Loucy (cell line): ENCODE measurements at regions not wholly inside any gene's neighbourhood (a gene's known extent, or its start where the extent isn't known, plus 50 kb on each side); places are given as distances from the start of the nearest gene placed in this dataset.

Experiments used
- H2AFZ ChIP-seq: fragments of 200-600 bp; sonication (generic); 2 replicates; pipeline ENCODE4 v1.6.0; 2016; ENCODE audit warnings: antibody characterized with exemption, mild to moderate bottlenecking, low read length, moderate library complexity
- H3F3A ChIP-seq: fragments of 200-600 bp; 2 replicates; pipeline ENCODE4 v1.6.0; 2016; ENCODE audit warnings: antibody characterized with exemption, low read depth, mild to moderate bottlenecking
- H3K27me3 ChIP-seq: fragments of 200-600 bp; sonication (generic); 2 replicates; pipeline ENCODE4 v1.6.1; 2014; ENCODE audit warnings: low read length, mild to moderate bottlenecking; ENCODE audit not compliant: insufficient read depth, poor library complexity, severe bottlenecking
- H3K36me3 ChIP-seq: fragments of 200-600 bp; sonication (generic); 2 replicates; pipeline ENCODE4 v1.6.1; 2016; ENCODE audit warnings: low read length; ENCODE audit not compliant: insufficient read depth
- H3K4me1 ChIP-seq: fragments of 200-600 bp; sonication (generic); 2 replicates; pipeline ENCODE4 v1.5.1; 2014; ENCODE audit warnings: low read length, mild to moderate bottlenecking; ENCODE audit not compliant: insufficient read depth, poor library complexity, severe bottlenecking
- H3K4me2 ChIP-seq: fragments of 200-600 bp; sonication (generic); 2 replicates; pipeline ENCODE4 v1.6.0; 2014; ENCODE audit warnings: antibody characterized with exemption, low read length, low read depth, mild to moderate bottlenecking; ENCODE audit not compliant: poor library complexity, severe bottlenecking
- H3K4me3 ChIP-seq: fragments of 200-600 bp; sonication (generic); 2 replicates; pipeline ENCODE4 v1.5.1; 2014; ENCODE audit warnings: low read length, mild to moderate bottlenecking, mixed read lengths; ENCODE audit not compliant: poor library complexity, severe bottlenecking
- H3K79me2 ChIP-seq: fragments of 200-600 bp; sonication (generic); 2 replicates; pipeline ENCODE4 v1.6.1; 2014; ENCODE audit warnings: low read length; ENCODE audit not compliant: insufficient read depth
- H3K9ac ChIP-seq: fragments of 200-600 bp; sonication (generic); 2 replicates; pipeline ENCODE4 v1.6.0; 2014; ENCODE audit warnings: mild to moderate bottlenecking, low read depth, low read length, moderate library complexity; ENCODE audit not compliant: poor library complexity, severe bottlenecking
- H3K9me2 ChIP-seq: fragments of 200-600 bp; sonication (generic); replicated peaks from 2 replicates; pipeline ENCODE4 v1.6.1; 2016; ENCODE audit warnings: low read depth, low read length, mixed read lengths
- H3K9me3 ChIP-seq: fragments of 200-600 bp; sonication (generic); 2 replicates; pipeline ENCODE4 v1.6.1; 2014; ENCODE audit warnings: mild to moderate bottlenecking, antibody characterized with exemption, low read length, low read depth; ENCODE audit not compliant: insufficient read depth
- H4K20me1 ChIP-seq: fragments of 200-600 bp; sonication (generic); 2 replicates; pipeline ENCODE4 v1.6.0; 2014; ENCODE audit warnings: antibody characterized with exemption, low read length, mild to moderate bottlenecking; ENCODE audit not compliant: insufficient read depth, poor library complexity, severe bottlenecking
- CTCF ChIP-seq: fragments of 200-600 bp; sonication (generic); conservative IDR thresholded peaks from 2 replicates; pipeline ENCODE4 v1.5.1; 2014; ENCODE audit warnings: mild to moderate bottlenecking, antibody characterized with exemption, low read length
- EZH2phosphoT487 ChIP-seq: fragments of 200-600 bp; IDR thresholded peaks from 2 replicates; pipeline ENCODE4 v1.6.1; 2018; ENCODE audit warnings: antibody characterized with exemption, mild to moderate bottlenecking, moderate library complexity, borderline replicate concordance

GRCh38 chr17:77771998-77772397 is 186.5 kb upstream of the TNRC6C start:
- H3K4me3 ChIP-seq = no peak overlapping the region
- H3F3A ChIP-seq = no peaks in the 10 kb centered on the region
- no peaks in the 10 kb centered on the region for H3K27me3 ChIP-seq
- H3K9me2 ChIP-seq = no peaks in the 10 kb centered on the region
- no peak overlapping the region for H2AFZ ChIP-seq
- no peak overlapping the region for H3K4me2 ChIP-seq
- no peak overlapping the region for H3K9ac ChIP-seq
- H4K20me1 ChIP-seq = no peaks in the 10 kb centered on the region
- no peaks in the 10 kb centered on the region for H3K79me2 ChIP-seq
- TF ChIP-seq CTCF (no peak), EZH2phosphoT487 (no peak)
- no peaks in the 10 kb centered on the region for H3K36me3 ChIP-seq
- no peaks in the 10 kb centered on the region for H3K9me3 ChIP-seq
- H3K4me1 ChIP-seq = no peaks in the 10 kb centered on the region

- no peaks in the 10 kb centered on the region for H3K9me3 ChIP-seq
- H3K4me3 ChIP-seq = no peak overlapping the region
- no peaks in the 10 kb centered on the region for H3K9me2 ChIP-seq
- H3K79me2 ChIP-seq = no peaks in the 10 kb centered on the region
- no peaks in the 10 kb centered on the region for H3K27me3 ChIP-seq
- H3K4me1 ChIP-seq = no peaks in the 10 kb centered on the region
- no peaks in the 10 kb centered on the region for H3F3A ChIP-seq
- H3K4me2 ChIP-seq = no peak overlapping the region
- H2AFZ ChIP-seq = 0 out of 2 replicates have a peak overlapping the region, but pooled peaks have one; percentile 3
- H3K9ac ChIP-seq = no peak overlapping the region
- TF ChIP-seq CTCF = peak; percentile 79
- no peak for TF ChIP-seq EZH2phosphoT487
- no peaks in the 10 kb centered on the region for H3K36me3 ChIP-seq
- no peaks in the 10 kb centered on the region for H4K20me1 ChIP-seq
Measured at GRCh38 chr17:77772461-77772897, 186.0 kb upstream of the TNRC6C start.

- no peaks in the 10 kb centered on the region for H3K27me3 ChIP-seq
- no peaks in the 10 kb centered on the region for H3K79me2 ChIP-seq
- H2AFZ ChIP-seq = 0 out of 2 replicates have a peak overlapping the region, but pooled peaks have one; percentile 3
- H3K9me2 ChIP-seq = no peaks in the 10 kb centered on the region
- no peaks in the 10 kb centered on the region for H3K4me1 ChIP-seq
- no peak overlapping the region for H3K9ac ChIP-seq
- no peaks in the 10 kb centered on the region for H3K36me3 ChIP-seq
- no peaks in the 10 kb centered on the region for H3K9me3 ChIP-seq
- no peaks in the 10 kb centered on the region for H3F3A ChIP-seq
- no peaks in the 10 kb centered on the region for H4K20me1 ChIP-seq
- TF ChIP-seq EZH2phosphoT487 (no peak), CTCF (no peak)
- no peak overlapping the region for H3K4me3 ChIP-seq
- no peak overlapping the region for H3K4me2 ChIP-seq
Measured at GRCh38 chr17:77772899-77773358, 185.6 kb upstream of the TNRC6C start.
